Activated CD8-positive, alpha-beta memory T cell treated with anti-CD3 and anti-CD28 coated beads, Interleukin-2, amount 50 U/mL, for 24 hours (primary cell): ENCODE measurements at regions not wholly inside any gene's neighbourhood (a gene's known extent, or its start where the extent isn't known, plus 50 kb on each side); places are given as distances from the start of the nearest gene placed in this dataset.
"Not testable (repeated sequence)": the region's sequence is repeated elsewhere in the genome, so short reads cannot be mapped to it uniquely, and the experiment has no call there.

ENCODE experiments used
- DNase-seq: peaks from one replicate; pipeline ENCODE4 v3.0.0-alpha.2; 2020; ENCODE audit errors: extremely low read depth

DNA sequence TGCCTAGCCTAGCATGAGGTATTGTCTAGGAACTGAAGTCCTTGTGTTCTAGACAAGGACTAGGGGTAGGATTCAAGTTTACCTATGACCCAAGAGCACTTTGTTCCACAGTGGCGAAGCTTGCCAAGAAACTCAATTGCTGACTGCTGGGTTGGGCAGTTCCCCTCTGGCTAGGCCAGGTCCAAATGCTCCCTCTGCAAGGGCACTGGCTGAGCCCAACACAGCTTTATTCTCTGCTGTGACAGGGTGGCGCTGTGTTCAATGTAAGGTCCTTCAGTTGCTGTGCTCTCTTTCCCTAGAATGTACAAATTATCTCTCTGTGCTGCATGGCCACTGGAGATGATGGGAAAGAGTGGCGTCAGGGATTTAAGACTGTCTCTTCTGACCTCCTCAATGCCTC, 950.8 kb downstream of the HACE1 start:
- DNase-seq, result no peak

GRCh38 chr6:103895136-103895535, 964.6 kb downstream of the HACE1 start:
- DNase-seq, result no peak

DNA sequence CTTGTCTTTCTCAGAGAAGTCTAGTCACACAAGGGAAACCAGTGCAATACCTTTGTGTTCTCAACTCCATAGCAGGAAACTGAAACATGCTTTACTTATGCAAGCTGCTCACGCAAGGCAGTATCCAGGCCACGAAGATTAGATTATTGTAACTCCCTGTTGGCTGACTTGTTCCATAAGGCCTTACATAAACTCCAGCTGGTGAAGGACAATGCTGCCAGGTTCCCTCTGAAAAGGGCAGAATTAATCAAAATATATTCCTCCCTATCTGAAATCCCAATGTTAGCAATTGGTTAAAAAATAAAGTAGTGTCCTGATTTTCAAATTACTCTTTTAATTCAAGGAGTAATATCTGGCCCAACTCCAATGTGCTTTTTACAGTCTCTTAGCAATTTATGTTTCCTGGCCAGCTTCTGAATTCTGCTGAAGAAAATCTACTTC, 966.6 kb downstream of the HACE1 start:
- no peak for DNase-seq

GRCh38 chr6:103886951-103887350, 972.8 kb downstream of the HACE1 start:
- DNase-seq, result no peak

DNA sequence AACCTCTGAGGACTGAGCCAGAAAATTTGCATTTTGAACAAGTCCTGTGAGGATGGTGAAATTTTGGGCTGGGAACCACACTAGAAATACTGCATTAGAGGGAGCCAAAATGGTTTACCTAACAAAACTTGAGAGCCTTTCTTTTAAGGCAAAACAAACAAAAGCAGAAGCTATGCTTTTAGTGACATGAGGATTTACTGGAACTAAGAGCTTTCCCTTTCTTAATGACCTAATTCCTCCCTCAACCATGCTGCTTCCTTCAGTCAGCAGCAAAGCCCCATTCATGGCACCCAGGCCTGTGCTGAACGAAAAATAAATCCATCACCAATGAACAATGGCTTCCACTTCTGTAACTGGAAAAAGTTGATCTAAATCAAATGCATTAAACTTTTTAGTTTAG, 974.3 kb downstream of the HACE1 start:
- DNase-seq, result no peak

- no peak for DNase-seq
Measured at GRCh38 chr6:103879800-103880199, 979.9 kb downstream of the HACE1 start.

DNA sequence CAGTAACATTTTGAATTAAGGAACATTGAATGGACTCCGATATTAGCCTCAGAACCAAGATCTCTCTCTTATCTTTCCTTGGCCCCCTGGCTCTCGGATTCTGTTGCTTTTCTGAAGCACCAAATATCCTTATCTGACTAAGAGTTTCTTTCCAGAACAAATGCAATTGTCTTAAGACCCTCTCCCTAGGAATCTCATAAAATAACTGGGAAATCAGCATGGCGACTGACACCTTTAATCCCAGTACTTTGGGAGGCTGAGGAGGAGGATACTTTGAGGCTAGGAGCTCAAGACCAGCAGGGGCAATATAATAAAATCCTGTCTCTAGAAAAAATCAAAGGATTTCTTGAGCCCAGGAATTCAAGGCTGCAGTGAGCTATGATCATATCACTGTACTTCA, 984.5 kb downstream of the HACE1 start:
- DNase-seq, result no peak

DNA sequence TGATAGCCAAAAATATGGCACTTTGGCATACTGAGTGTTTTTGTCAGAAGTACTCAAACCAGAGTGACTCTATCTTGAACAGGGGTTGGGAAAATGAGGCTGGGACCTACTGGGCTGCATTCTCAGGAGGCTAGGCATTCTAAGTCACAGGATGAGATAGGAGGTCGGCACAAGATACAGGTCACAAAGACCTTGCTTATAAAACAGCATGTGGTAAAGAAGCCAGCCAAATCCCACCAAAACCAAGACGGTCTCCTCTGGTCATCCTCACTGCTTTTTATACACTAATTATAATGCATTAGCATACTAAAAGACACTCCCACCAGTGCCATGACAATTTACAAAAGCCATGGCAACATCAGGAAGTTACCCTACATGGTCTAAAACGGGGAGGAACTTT, 985.1 kb downstream of the HACE1 start:
- DNase-seq, result no peak

DNA sequence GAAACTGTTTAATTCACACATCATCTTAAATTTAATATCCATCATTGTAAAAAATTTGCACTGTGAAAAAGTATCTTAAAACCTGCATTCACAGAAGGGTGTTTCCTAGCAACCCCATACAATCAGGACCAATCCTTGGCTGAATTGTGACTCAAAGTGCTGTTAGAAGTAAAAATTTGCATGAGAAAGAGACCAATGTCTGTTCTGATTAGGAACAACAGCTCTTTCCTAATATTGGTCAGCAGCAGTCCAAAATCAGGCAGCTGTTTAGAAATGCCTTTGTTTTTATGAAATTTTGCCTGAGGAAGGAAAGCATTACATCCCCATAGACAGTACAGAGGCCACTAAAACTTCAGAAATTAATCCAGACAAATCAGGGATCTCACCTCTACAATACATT, 987.0 kb downstream of the HACE1 start:
- DNase-seq, result no peak

GRCh38 chr6:103872233-103872632, 987.5 kb downstream of the HACE1 start:
- DNase-seq, result no peak

GRCh38 chr6:103870970-103871369, 988.7 kb downstream of the HACE1 start:
- DNase-seq, result no peak

GRCh38 chr6:103862297-103862696, 997.4 kb downstream of the HACE1 start:
- no peak for DNase-seq

GRCh38 chr6:103858003-103858402, 1001.7 kb downstream of the HACE1 start:
- DNase-seq, result no peak

- DNase-seq, result no peak
Measured at GRCh38 chr6:103855750-103856149, 1004.0 kb downstream of the HACE1 start.

DNA sequence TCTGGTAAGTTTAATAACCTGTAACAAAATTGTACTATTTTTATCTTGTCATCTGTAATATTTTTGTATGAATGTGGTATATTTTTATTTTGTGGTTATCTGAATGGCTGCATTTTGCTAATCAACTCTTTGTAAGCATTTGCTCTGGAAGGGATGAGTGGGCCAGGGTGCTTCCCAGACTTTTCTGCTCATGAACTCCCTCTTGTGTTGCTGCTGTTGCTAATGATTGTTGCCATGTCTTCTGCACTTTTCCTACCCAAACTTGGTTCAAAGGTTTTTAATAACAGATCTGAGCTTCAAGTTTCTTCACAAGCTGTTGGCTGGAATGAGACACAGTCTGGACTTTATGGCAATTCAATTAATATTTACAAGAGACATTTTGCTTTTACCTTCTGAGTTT, 1005.7 kb downstream of the HACE1 start:
- no peak for DNase-seq

DNA sequence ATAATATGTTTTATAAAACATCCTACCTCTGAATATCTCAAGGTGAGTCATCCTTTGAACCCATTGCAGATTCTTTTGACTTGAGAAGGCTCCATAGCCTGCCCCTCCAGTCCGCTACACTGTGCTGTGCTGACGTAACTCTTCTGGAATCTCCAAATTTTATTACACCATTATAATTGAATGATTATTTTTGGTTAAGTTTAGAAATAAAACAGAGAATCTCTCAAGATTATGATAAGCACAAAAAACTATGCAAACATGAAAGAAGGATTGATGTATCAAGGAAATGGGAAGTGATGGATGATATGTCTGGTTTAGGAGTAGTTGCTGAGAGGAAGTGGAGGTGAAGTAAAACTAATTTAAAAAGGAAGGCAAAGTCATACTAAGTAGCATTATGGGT, 1021.3 kb downstream of the HACE1 start:
- no peak for DNase-seq

GRCh38 chr6:103826209-103826608, 1033.5 kb downstream of the HACE1 start:
- DNase-seq, result no peak

DNA sequence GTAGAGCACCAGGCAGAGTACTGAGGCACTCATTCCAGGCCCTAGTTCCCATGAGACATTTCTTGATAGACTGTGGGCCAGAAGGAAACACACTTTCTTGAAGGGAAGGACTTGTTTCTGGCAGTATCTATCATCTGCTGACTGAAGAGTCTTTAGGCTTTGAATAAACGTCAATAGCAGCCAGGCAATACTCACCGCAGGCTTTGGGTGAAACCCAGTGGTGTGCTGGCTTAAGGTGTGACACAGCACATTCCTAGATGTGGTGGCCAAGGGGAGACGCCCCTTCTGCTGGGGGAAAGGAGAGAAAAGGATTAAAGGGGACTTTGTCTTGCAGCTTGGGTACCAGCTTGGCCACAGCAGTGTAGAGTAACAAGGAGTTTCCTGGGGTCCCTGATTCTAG, 1039.6 kb downstream of the HACE1 start:
- no peak for DNase-seq

GRCh38 chr6:103819509-103819908, 1040.2 kb downstream of the HACE1 start:
- DNase-seq, result no peak

DNA sequence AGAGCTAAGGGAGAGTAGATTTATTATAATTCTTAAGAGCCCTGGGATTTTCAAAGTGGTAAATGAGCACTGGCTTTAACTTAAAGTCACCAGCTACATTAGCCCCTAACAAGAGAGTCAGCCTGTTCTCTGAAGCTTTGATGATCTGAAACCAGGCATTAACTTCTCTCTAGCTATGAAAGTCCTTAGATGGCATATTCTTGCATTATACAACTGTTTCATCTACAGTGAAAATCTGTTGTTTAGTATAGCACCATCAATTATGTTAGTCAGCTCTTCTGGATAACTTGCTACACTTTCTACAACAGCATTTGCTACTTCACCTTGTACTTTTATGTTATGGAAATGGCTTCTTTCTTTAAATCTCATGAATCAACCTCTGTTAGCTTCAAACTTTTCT, 1046.7 kb downstream of the HACE1 start:
- no peak for DNase-seq

DNA sequence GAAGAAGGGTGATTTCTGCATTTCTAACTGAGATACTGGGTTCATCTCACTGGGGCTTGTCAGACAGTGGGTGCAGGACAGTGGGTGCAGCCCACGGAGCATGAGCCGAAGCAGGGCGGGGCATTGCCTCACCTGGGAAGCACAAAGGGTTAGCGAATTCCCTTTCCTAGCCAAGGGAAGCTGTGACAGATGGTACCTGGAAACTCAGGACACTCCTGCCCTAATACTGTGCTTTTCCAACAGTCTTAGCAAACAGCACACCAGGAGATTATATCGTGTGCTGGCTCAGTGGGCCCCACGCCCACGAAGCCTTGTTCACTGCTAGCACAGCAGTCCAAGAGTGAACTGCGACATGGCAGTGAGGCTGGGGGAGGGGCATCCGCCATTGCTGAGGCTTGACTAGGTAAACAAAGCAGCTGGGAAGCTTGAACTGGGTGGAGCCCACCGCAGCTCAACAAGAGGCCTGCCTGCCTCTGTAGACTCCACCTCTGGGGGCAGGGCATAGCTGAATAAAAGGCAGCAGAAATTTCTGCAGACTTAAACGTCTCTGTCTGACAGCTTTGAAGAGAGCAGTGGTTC, 1057.7 kb downstream of the HACE1 start:
- not testable (repeated sequence) for DNase-seq

DNA sequence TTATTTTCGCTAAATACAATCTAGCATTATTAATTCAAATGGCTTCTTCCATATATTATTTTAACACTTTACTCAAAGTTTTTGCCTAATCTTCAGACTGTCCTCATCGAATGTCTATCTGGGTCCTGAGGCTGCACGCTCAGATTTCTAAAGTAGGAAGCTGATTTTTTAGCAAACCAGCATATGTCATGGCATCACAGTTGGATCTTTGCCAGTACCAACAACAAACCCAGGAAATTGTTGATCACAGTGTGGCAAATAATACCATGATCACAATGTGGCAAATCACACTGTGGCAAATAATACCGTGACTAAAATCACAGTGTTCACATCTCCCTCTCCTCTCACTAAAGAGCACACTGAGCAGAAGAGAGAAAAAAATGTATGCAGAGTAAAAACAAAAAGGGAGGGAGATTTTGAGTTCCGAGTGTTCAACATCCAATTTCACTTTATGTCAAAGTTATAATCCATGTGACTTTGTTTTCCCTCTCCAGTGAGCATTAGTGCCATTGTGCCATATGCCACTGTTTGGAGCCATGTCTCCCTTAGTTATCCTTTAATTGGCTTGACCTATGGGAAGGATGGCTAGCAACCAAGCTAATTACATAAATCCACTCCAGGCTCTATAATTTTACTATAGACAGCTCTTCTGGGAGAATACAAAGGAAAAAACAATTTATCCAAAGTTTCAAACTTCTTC, 1059.6 kb downstream of the HACE1 start:
- DNase-seq, result no peak

- DNase-seq, result no peak
Measured at GRCh38 chr6:103798166-103798565, 1061.6 kb downstream of the HACE1 start.

GRCh38 chr6:103797738-103798137, 1062.0 kb downstream of the HACE1 start:
- no peak for DNase-seq
